Keratinocyte (primary cell): ENCODE measurements at regions not wholly inside any gene's neighbourhood (a gene's known extent, or its start where the extent isn't known, plus 50 kb on each side); places are given as distances from the start of the nearest gene placed in this dataset.

ENCODE experiments used
- DNase-seq: peaks from one replicate; pipeline ENCODE4 v3.0.0-alpha.2; 2011; ENCODE audit warnings: low read depth, missing footprints, low spot score
- FAIRE-seq: peaks from 2 replicates; lab custom pipeline; 2011; peaks lifted over from hg19 to GRCh38; lab: Jason Lieb, UNC
- H2AFZ ChIP-seq: 2 replicates; pipeline ENCODE4 v1.6.0; 2012; ENCODE audit warnings: low read length, control low read depth, inconsistent platforms; ENCODE audit not compliant: control insufficient read depth
- H3K27ac ChIP-seq: 2 replicates; pipeline ENCODE4 v1.5.1; 2011; ENCODE audit warnings: low read length; ENCODE audit not compliant: control insufficient read depth, insufficient read depth
- H3K27me3 ChIP-seq: 3 replicates; pipeline ENCODE4 v1.6.0; 2011; ENCODE audit warnings: low read length; ENCODE audit not compliant: control insufficient read depth, insufficient read depth; ENCODE audit errors: extremely low read depth
- H3K36me3 ChIP-seq, 2 experiments: 2 replicates in 1 of 2; 3 replicates in 1 of 2; pipeline ENCODE4 v1.5.1; 2011; ENCODE audit warnings: low read length in 2 of 2, mild to moderate bottlenecking in 1 of 2; ENCODE audit not compliant: control insufficient read depth in 2 of 2, insufficient read depth in 2 of 2; ENCODE audit errors: extremely low read depth in 1 of 2
- H3K4me1 ChIP-seq: 3 replicates; pipeline ENCODE4 v1.5.1; 2011; ENCODE audit warnings: low read length; ENCODE audit not compliant: control insufficient read depth, insufficient read depth; ENCODE audit errors: extremely low read depth
- H3K4me2 ChIP-seq: 3 replicates; pipeline ENCODE4 v1.6.0; 2011; ENCODE audit warnings: low read depth, low read length; ENCODE audit not compliant: control insufficient read depth, insufficient read depth; ENCODE audit errors: extremely low read depth
- H3K4me3 ChIP-seq, 3 experiments: fragments of 200-600 bp in 1 of 3; sonication (generic) in 1 of 3; 2 replicates in 2 of 3; 3 replicates in 1 of 3; pipeline ENCODE4 v1.5.1; 2011 to 2016; ENCODE audit warnings: low read length in 3 of 3, mild to moderate bottlenecking in 3 of 3, control low read depth in 2 of 3, inconsistent platforms in 1 of 3, low read depth in 1 of 3, mixed read lengths in 1 of 3, mixed run types in 1 of 3, moderate library complexity in 1 of 3; ENCODE audit not compliant: control insufficient read depth in 2 of 3, insufficient read depth in 2 of 3; ENCODE audit errors: extremely low read depth in 1 of 3
- H3K79me2 ChIP-seq: 2 replicates; pipeline ENCODE4 v1.6.0; 2012; ENCODE audit warnings: low read length; ENCODE audit not compliant: control insufficient read depth, insufficient read depth
- H3K9ac ChIP-seq: 3 replicates; pipeline ENCODE4 v1.6.0; 2011; ENCODE audit warnings: low read length; ENCODE audit not compliant: control insufficient read depth, insufficient read depth; ENCODE audit errors: extremely low read depth
- H3K9me1 ChIP-seq: 3 replicates; pipeline ENCODE4 v1.6.0; 2011; ENCODE audit warnings: low read length; ENCODE audit not compliant: control insufficient read depth, insufficient read depth; ENCODE audit errors: extremely low read depth
- H3K9me3 ChIP-seq: 2 replicates; pipeline ENCODE4 v1.5.1; 2012; ENCODE audit warnings: low read depth, low read length; ENCODE audit not compliant: control insufficient read depth
- H4K20me1 ChIP-seq: 3 replicates; pipeline ENCODE4 v1.6.0; 2011; ENCODE audit warnings: low read length; ENCODE audit not compliant: control insufficient read depth, insufficient read depth; ENCODE audit errors: extremely low read depth
- EZH2 ChIP-seq: IDR thresholded peaks from one replicate; pipeline ENCODE4 v1.6.1; 2012; ENCODE audit warnings: inconsistent platforms, mild to moderate bottlenecking, low read length, moderate library complexity
- dilution Hi-C: fragments of 300-500 bp; cut with MboI; formaldehyde crosslinking; loops from one replicate; pipeline ENCODE4 v1.7.0; 2020; ENCODE audit warnings: low sequenced_read_pairs; ENCODE audit not compliant: extremely low pct_ligation_motif_present
- TF ChIP-seq, protein P1 (sequence below), 3 experiments: IDR thresholded peaks in 1 of 3; conservative IDR thresholded peaks in 1 of 3; optimal IDR thresholded peaks in 1 of 3; 2 replicates in 2 of 3; 3 replicates in 1 of 3; pipeline versions ENCODE3 to v1.5.1; 2011; ENCODE audit warnings: low read length in 3 of 3, mild to moderate bottlenecking in 3 of 3, moderate library complexity in 2 of 3, control low read depth in 1 of 3, inconsistent platforms in 1 of 3; ENCODE audit not compliant: insufficient read depth in 2 of 3; ENCODE audit errors: extremely low read depth in 1 of 3

DNA sequence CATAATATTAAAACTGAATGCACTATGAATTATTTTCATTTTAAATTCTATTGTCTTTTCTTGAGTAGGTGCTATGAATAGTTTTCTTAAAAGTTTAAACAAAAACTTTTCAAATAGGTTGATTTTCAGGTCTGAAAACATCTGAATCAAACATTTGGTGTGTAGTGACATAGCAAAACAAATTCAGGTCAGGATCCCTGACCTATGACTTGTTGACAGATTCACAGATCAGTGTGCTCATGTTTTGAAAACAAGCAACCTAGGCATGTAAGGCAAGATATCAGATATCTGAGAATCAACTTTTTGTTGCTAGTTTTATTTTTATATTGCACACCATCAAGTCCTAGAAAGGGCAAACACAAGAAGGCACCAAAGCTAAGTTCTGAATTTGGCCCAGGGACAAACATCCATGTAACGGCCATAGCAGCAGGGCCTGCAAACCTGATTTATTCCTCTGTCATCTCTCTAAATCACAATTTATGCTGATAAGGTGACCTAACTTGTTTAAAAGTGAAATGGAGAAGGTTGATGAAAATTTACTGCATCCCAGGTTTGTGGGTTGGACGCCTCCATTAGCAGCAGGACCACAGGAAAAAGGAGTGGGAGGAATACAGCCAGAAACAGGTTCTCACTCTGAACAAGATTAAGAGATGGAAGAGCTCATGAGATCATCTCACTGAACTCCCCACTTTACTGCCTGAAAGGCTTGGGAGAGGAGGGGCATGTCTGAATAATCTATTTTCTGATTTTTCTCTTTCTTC lies 337.7 kb downstream of the KCNRG start:
- Histone ChIP-seq H4K20me1 (no peaks in the 10 kb centered on the region), H3K4me2 (no peak overlapping the region), H3K27me3 (peaks cover 3% of the 10 kb centered on the region), H3K9ac (no peak overlapping the region), H3K36me3 (no peaks in the 10 kb centered on the region), H3K79me2 (no peaks in the 10 kb centered on the region), H3K27ac (no peak overlapping the region), H3K9me1 (no peaks in the 10 kb centered on the region), H3K4me3 (no peak overlapping the region), H2AFZ (no peak overlapping the region), H3K9me3 (no peaks in the 10 kb centered on the region), H3K4me1 (no peaks in the 10 kb centered on the region)
- dilution Hi-C loops, result no loop called here
- DNase-seq (no peak), FAIRE-seq (no peak)
- TF ChIP-seq, protein P1, sequence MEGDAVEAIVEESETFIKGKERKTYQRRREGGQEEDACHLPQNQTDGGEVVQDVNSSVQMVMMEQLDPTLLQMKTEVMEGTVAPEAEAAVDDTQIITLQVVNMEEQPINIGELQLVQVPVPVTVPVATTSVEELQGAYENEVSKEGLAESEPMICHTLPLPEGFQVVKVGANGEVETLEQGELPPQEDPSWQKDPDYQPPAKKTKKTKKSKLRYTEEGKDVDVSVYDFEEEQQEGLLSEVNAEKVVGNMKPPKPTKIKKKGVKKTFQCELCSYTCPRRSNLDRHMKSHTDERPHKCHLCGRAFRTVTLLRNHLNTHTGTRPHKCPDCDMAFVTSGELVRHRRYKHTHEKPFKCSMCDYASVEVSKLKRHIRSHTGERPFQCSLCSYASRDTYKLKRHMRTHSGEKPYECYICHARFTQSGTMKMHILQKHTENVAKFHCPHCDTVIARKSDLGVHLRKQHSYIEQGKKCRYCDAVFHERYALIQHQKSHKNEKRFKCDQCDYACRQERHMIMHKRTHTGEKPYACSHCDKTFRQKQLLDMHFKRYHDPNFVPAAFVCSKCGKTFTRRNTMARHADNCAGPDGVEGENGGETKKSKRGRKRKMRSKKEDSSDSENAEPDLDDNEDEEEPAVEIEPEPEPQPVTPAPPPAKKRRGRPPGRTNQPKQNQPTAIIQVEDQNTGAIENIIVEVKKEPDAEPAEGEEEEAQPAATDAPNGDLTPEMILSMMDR (optimal IDR thresholded peaks at IDR 0.05 in 1 of 3, IDR thresholded peaks at IDR 0.05 in 1 of 3, conservative IDR thresholded peaks at IDR 0.05 in 1 of 3; ENCODE audit: extremely low read depth in 1 of 3, insufficient read depth in 2 of 3, low read length in 3 of 3), result no peak

DNA sequence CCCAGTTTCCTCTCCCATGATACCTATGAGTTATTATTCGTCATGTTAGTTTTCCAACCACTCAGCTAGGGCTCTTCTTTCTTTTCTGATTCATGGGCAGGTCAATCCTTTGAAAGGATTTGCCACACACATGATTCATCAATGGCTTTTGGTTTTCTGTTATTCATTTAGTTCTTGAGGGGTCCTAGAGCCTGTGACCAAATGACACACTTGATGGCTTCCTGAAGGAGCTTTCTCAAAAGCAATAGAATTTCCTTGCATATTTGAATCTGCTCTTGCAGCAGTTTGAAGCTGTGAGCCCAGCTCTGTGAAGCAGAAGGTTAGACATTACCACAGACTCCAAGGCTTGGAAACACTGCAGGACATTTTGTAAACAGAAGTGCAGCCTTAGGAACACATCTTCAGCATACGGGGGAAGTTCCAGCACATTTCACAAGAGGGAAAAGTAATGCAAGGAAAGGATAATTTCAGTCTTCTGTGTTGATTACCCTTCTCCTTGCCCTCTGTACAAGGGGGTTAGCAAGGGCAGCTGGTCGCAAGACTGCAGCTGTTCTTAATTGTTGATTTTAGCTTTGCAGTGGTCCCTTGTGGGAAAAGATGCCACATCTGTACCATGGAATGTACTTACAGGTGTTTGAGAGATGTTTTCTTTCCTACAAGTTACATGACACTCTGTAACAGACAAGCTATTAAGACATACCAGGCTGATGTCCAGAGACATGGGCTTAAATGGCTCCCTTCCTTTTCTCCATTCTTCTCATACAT lies 338.6 kb downstream of the KCNRG start:
- no peak for DNase-seq

More for the DNA sequence above, 338.6 kb downstream of the KCNRG start:
- H3K27me3 ChIP-seq, result peaks cover 3% of the 10 kb centered on the region
- H2AFZ ChIP-seq, result no peak overlapping the region
- H3K79me2 ChIP-seq, result no peaks in the 10 kb centered on the region
- H3K36me3 ChIP-seq, result no peaks in the 10 kb centered on the region
- TF ChIP-seq EZH2, result no peak
- TF ChIP-seq, protein P1 (optimal IDR thresholded peaks at IDR 0.05 in 1 of 3, IDR thresholded peaks at IDR 0.05 in 1 of 3, conservative IDR thresholded peaks at IDR 0.05 in 1 of 3; ENCODE audit: extremely low read depth in 1 of 3, insufficient read depth in 2 of 3, low read length in 3 of 3), result no peak
- H3K9ac ChIP-seq, result no peak overlapping the region
- no peak overlapping the region for H3K27ac ChIP-seq
- H4K20me1 ChIP-seq, result no peaks in the 10 kb centered on the region
- dilution Hi-C loops, result no loop called here
- FAIRE-seq, result no peak
- no peak overlapping the region for H3K4me3 ChIP-seq
- no peak overlapping the region for H3K4me2 ChIP-seq
- H3K4me1 ChIP-seq, result no peaks in the 10 kb centered on the region
- no peaks in the 10 kb centered on the region for H3K9me1 ChIP-seq
- H3K9me3 ChIP-seq, result no peaks in the 10 kb centered on the region
